PC-3 (cell line): ENCODE measurements at regions not wholly inside any gene's neighbourhood (a gene's known extent, or its start where the extent isn't known, plus 50 kb on each side); places are given as distances from the start of the nearest gene placed in this dataset.

Experiments
- EZH2 ChIP-seq: fragments of 300-600 bp; sonication (generic); IDR thresholded peaks from one replicate; pipeline ENCODE4 v1.6.1; 2017; ENCODE audit warnings: antibody characterized with exemption, mild to moderate bottlenecking, low read length; ENCODE audit not compliant: unreplicated experiment
- EZH2phosphoT487 ChIP-seq: fragments of 300-600 bp; sonication (generic); IDR thresholded peaks from 2 replicates; pipeline ENCODE4 v1.6.1; 2018; ENCODE audit warnings: mild to moderate bottlenecking, antibody characterized with exemption, low read length, borderline replicate concordance
- TF ChIP-seq, protein P1 (sequence below): fragments of 300-600 bp; sonication (generic); conservative IDR thresholded peaks from 2 replicates; pipeline ENCODE4 v1.5.1; 2017; ENCODE audit warnings: antibody characterized with exemption, low read depth, mild to moderate bottlenecking, low read length

DNA sequence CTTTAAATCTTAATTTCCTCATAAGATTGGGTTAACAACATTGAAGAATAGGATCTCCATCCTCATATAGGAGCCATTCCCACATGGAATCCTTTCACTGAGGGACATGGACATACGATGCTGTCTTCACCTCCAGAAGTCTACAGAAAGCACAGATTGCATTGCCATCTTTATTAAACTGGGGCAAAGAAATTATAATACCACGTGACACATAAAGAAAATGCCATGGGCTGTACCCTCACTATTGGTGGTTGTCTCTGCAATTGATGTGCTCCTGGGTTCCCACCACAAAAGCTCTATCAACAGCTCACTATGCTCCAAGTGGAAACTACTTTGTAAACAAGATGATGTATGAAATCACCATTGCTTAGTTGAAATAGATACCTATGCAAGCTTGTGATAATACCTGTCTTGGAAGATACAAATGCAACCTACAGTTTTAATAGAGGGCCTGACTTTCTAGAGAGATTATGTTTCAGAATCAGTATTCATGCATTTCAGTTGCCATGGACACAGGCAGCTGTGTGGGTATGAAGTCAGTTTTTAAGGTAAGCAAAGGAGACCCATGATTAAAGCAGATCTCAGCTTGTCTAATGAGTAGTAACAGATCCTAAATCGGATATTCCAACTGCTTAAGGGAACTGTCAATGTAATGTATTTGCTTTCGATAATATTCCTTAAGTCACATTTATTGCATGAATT lies 337.0 kb downstream of the RAD51AP2 start:
- TF ChIP-seq, protein P1, sequence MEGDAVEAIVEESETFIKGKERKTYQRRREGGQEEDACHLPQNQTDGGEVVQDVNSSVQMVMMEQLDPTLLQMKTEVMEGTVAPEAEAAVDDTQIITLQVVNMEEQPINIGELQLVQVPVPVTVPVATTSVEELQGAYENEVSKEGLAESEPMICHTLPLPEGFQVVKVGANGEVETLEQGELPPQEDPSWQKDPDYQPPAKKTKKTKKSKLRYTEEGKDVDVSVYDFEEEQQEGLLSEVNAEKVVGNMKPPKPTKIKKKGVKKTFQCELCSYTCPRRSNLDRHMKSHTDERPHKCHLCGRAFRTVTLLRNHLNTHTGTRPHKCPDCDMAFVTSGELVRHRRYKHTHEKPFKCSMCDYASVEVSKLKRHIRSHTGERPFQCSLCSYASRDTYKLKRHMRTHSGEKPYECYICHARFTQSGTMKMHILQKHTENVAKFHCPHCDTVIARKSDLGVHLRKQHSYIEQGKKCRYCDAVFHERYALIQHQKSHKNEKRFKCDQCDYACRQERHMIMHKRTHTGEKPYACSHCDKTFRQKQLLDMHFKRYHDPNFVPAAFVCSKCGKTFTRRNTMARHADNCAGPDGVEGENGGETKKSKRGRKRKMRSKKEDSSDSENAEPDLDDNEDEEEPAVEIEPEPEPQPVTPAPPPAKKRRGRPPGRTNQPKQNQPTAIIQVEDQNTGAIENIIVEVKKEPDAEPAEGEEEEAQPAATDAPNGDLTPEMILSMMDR, result no peak
- no peak for TF ChIP-seq EZH2
- no peak for TF ChIP-seq EZH2phosphoT487
